Heart right ventricle (tissue), 16 donors: ENCODE measurements at regions not wholly inside any gene's neighbourhood (a gene's known extent, or its start where the extent isn't known, plus 50 kb on each side); places are given as distances from the start of the nearest gene placed in this dataset.

ENCODE experiments used
- ATAC-seq, 8 donors: fragments of 200-7000 bp; cut with Tn5 transposase; one replicate each; pipeline ENCODE4 v1.9.1; 2020; ENCODE audit warnings: mild to moderate bottlenecking in 8 of 8, moderate library complexity in 8 of 8, moderate number of reproducible peaks in 1 of 8
- DNase-seq, 2 donors: peaks; one replicate each; pipeline ENCODE4 v3.0.0-alpha.2; 2020
- H3K27ac ChIP-seq, 10 donors: fragments of 200-600 bp; sonication (generic) in 2 of 10; one replicate each; pipeline versions ENCODE4 v1.5.0 to v1.8.0; 2020 to 2022; ENCODE audit warnings: mild to moderate bottlenecking in 3 of 10
- H3K27me3 ChIP-seq, 7 donors: fragments of 200-600 bp; one replicate each; pipeline ENCODE4 v1.8.0; 2021 to 2022; ENCODE audit warnings: mild to moderate bottlenecking in 2 of 7
- H3K36me3 ChIP-seq, 9 donors: fragments of 200-600 bp; sonication (generic) in 1 of 9; one replicate each; pipeline versions ENCODE4 v1.5.0 to v1.8.0; 2020 to 2022; ENCODE audit warnings: mild to moderate bottlenecking in 2 of 9
- H3K4me1 ChIP-seq, 9 donors: fragments of 200-600 bp; sonication (generic) in 1 of 9; one replicate each; pipeline versions ENCODE4 v1.5.0 to v1.8.0; 2020 to 2022; ENCODE audit warnings: mild to moderate bottlenecking in 4 of 9
- H3K4me3 ChIP-seq, 10 donors: fragments of 200-600 bp; sonication (generic) in 2 of 10; one replicate each; pipeline versions ENCODE4 v1.5.0 to v1.8.0; 2020 to 2022; ENCODE audit warnings: mild to moderate bottlenecking in 7 of 10, moderate library complexity in 2 of 10
- H3K9me3 ChIP-seq, 11 donors: fragments of 200-600 bp in 10 of 11; sonication (generic) in 2 of 11; one replicate each; pipeline versions ENCODE4 v1.5.0 to v1.8.0; 2013 to 2022; ENCODE audit warnings: mild to moderate bottlenecking in 2 of 11, control low read depth in 1 of 11, moderate library complexity in 1 of 11
- WGBS, 2 donors: extraction: QIAGEN DNeasy Blood & Tissue Kit; methylation state at CpG; one replicate each; pipeline ENCODE4 v1.1.7; 2013; ENCODE audit warnings: inconsistent platforms in 1 of 2; 5-methylcytosine and 5-hydroxymethylcytosine counted together
- intact Hi-C, 10 donors: fragments of 100-400 bp; cut with DNase I; formaldehyde crosslinking; loops; one replicate each; pipeline versions ENCODE4 v1.11.1 to v1.14.2; 2022
- TF ChIP-seq, protein P1 (sequence below), 9 donors: fragments of 200-600 bp; sonication (generic) in 2 of 9; IDR thresholded peaks; one replicate each; pipeline versions ENCODE4 v1.5.0 to v1.8.0; 2021 to 2022; ENCODE audit warnings: antibody characterized with exemption in 9 of 9, mild to moderate bottlenecking in 5 of 9, moderate library complexity in 1 of 9
- donor health status: Arrhythmogenic right ventricular cardiomyopathy.
- donor health status: ischemic (EF 13 %, LVEDD 7.1; RV severe dilation, severe dysfunction).
- donor health status: healthy with polysubstance abuse.
- donor health status: DM: no; HTN: yes; CAD: no.
- donor health status: DM: no; HTN: no; CAD: no.
- donor health status: ischemic (EF 25% LVEDD 6.9; RV normal size, moderate dysfunction).
- donor health status: ischemic (EF 25% LVEDD 5.7; RV mildly dilated, moderate dysfunction).
- donor health status: healthy.
- donor health status: DM: yes; HTN: yes; CAD: no.
- donor health status: Ischemic cardiomyopathy.
- donor health status: ischemic (EF 35%, LVEDD 5.7; RV mildly dilated, moderate dysfunction).
- donor health status: nonischemic (EF 11% LVEDD 7.7; RV severe dilation, severe dysfunction).
- donor health status: DM: yes; HTN: yes; CAD: no.
- donor health status: PGD.
- donor health status: ischemic (EF 29% LVEDD 5.4; RV normal size, mild dysfunction).
- donor health status: nonischemic (EF 23%, LVEDD 6.1; RV moderate dilation, normal function).

DNA sequence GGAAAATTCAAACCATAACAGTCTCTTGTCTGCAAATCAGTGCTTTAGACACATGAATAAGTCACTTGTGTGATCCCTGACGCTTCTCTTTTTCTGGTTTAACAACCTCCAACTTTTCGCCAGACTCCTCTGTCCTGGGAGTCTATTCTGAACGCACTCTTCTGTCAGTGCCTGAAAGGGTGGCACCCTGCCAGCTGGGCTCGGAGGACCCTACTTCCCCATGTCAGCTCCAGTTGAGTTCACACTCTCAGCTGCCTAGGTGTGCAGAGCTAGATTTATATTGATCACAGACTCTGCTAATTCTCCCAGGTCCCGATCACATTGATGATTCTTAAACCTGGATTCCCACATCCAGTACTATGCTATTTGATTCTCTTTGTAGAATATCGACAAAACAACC, 649.1 kb downstream of the BNC2 start:
- ATAC-seq (peak in 1 of 8 donors; percentile 55), DNase-seq (peak in 1 of 2 donors; percentile 45)
- peak overlapping the region in 1 of 10 donors; percentile 51 for H3K27ac ChIP-seq
- no peak overlapping the region for H3K4me3 ChIP-seq
- WGBS, 2 donors: 34 to 40% methylated on average over 6 of the region's 6 CpGs
- H3K9me3 ChIP-seq: peaks cover 0 to 4% (median 0%) of the 10 kb centered on the region in 11 donors
- peaks cover 0 to 9% (median 0%) of the 10 kb centered on the region in 7 donors for H3K27me3 ChIP-seq
- intact Hi-C loops: no loop called here
- TF ChIP-seq, protein P1, sequence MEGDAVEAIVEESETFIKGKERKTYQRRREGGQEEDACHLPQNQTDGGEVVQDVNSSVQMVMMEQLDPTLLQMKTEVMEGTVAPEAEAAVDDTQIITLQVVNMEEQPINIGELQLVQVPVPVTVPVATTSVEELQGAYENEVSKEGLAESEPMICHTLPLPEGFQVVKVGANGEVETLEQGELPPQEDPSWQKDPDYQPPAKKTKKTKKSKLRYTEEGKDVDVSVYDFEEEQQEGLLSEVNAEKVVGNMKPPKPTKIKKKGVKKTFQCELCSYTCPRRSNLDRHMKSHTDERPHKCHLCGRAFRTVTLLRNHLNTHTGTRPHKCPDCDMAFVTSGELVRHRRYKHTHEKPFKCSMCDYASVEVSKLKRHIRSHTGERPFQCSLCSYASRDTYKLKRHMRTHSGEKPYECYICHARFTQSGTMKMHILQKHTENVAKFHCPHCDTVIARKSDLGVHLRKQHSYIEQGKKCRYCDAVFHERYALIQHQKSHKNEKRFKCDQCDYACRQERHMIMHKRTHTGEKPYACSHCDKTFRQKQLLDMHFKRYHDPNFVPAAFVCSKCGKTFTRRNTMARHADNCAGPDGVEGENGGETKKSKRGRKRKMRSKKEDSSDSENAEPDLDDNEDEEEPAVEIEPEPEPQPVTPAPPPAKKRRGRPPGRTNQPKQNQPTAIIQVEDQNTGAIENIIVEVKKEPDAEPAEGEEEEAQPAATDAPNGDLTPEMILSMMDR (IDR thresholded peaks at IDR 0.05): no peak
- no peaks in the 10 kb centered on the region for H3K36me3 ChIP-seq
- H3K4me1 ChIP-seq: peaks cover 0 to 29% (median 0%) of the 10 kb centered on the region in 9 donors

DNA sequence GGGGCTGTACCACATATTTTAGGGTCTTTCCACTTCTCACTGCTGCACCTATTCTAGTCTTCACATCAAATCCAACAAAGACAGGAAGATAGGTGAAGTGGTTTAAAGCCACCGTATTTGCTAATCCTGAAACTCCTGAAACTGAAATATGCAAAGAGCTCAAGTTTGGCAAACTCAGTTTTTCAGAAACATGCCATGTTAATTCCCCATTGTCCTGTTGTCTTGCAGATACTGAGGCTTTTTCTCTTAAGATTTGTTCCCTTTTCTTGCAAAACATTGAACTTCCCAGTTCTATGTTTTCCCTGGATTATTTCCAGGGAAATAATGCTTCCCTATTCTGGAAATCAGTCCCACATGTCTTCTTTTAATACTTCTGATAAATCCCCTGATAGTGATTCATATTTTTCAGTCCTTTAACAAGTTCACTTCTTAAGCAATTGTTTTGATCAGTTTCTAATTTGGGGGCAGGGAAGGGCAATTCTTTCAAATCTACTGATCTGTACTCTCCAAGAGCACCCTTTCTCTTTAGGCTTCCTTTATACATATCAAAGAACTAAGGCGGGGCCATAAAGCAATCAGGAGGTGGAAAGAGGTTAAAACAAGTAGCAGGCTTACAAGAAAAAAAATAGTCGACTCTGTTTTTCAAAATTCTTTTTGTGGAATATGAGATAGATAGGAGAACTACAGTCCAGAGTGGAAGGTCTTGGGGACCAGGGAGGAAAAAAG, 648.5 kb downstream of the BNC2 start:
- H3K27me3 ChIP-seq: peaks cover 0 to 9% (median 0%) of the 10 kb centered on the region in 7 donors
- no peak for DNase-seq
- WGBS, 2 donors: 43 to 60% methylated on average over 3 of the region's 3 CpGs
- peaks cover 0 to 4% (median 0%) of the 10 kb centered on the region in 11 donors for H3K9me3 ChIP-seq
- no peak overlapping the region for H3K4me3 ChIP-seq
- H3K27ac ChIP-seq: peak overlapping the region in 1 of 10 donors; percentile 51
- TF ChIP-seq, protein P1 (IDR thresholded peaks at IDR 0.05): no peak
- H3K36me3 ChIP-seq: no peaks in the 10 kb centered on the region
- H3K4me1 ChIP-seq: peaks cover 0 to 29% (median 0%) of the 10 kb centered on the region in 9 donors
- intact Hi-C loops: no loop called here
- ATAC-seq: peak in 2 of 8 donors; percentile 25 to 30

DNA sequence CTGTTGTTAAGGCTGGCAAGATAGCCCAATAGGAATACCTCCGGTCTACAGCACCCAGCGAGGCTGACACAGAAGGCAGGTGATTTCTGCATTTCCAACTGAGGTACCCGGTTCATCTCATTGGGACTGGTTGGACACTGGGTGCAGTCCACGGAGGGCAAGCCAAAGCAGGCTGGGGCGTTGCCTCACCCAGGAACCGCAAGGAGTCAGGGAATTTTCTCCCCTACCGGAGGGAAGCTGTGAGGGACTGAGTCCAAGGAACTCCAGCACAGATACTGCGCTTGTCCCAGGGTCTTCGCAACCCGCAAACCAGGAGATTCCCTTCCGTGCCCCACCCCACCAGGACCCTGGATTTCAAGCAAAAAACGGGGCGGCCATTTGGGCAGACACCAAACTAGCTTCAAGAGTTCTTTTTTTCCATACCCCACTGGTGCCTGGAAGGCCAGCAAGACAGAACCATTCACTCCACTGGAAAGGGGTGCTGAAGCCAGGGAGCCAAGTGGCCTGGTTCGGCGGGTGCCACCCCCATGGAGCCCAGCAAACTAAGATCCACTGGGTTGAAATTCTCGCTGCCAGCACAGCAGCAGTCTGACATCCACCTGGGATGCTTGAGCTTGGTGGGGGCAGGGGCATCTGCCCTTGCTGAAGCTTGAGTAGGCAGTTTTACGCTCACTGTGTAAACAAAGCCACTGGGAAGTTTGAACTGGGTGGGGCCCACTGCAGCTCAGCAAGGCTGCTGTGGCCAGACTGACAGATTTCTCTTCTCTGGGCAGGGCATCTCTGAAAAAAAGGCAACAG, 647.2 kb downstream of the BNC2 start:
- intact Hi-C loops: no loop called here
- DNase-seq (no peak), ATAC-seq (no peak)
- Histone ChIP-seq H3K4me1 (peaks cover 0 to 27% (median 0%) of the 10 kb centered on the region in 9 donors), H3K9me3 (peaks cover 0 to 4% (median 0%) of the 10 kb centered on the region in 11 donors), H3K27me3 (peaks cover 0 to 8% (median 0%) of the 10 kb centered on the region in 7 donors), H3K36me3 (no peaks in the 10 kb centered on the region), H3K4me3 (no peak overlapping the region), H3K27ac (no peak overlapping the region)
- TF ChIP-seq, protein P1 (IDR thresholded peaks at IDR 0.05): no peak
- WGBS, 2 donors: 93 to 96% methylated on average over 17 of the region's 17 CpGs

DNA sequence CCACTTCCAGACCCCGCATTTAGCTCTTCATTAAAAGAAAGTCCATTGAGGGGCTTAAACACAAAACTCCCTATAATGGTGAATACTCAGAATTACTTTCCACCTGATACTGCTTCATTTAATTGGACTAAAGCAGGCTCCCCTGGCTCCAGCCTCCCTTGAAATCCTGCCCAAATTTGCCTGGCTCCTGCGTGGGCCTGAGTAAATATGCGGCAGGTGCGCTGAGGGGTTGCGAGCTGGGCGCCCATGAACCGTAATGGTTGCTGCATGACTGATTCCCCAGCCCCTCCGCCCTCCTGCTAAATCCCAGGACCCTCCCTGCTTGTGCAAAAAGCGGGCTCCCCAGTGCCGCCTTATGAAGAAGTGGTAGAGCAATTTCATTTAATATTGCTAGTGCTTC, 639.7 kb downstream of the BNC2 start:
- no peak for ATAC-seq
- intact Hi-C loops: no loop called here
- Histone ChIP-seq H3K9me3 (peaks cover 0 to 13% (median 0%) of the 10 kb centered on the region in 11 donors), H3K4me1 (peaks cover 0 to 4% (median 0%) of the 10 kb centered on the region in 9 donors), H3K4me3 (no peak overlapping the region), H3K27me3 (no peaks in the 10 kb centered on the region), H3K36me3 (no peaks in the 10 kb centered on the region), H3K27ac (no peak overlapping the region)
- WGBS, 2 donors: 95 to 96% methylated on average over 10 of the region's 10 CpGs
- TF ChIP-seq, protein P1 (IDR thresholded peaks at IDR 0.05): no peak
- no peak for DNase-seq
